Renal pelvis (tissue), 1 donor: ENCODE measurements at regions not wholly inside any gene's neighbourhood (a gene's known extent, or its start where the extent isn't known, plus 50 kb on each side); places are given as distances from the start of the nearest gene placed in this dataset.

ENCODE experiments used
- DNase-seq: peaks from one replicate; pipeline ENCODE4 v3.0.0-alpha.2; 2013

DNA sequence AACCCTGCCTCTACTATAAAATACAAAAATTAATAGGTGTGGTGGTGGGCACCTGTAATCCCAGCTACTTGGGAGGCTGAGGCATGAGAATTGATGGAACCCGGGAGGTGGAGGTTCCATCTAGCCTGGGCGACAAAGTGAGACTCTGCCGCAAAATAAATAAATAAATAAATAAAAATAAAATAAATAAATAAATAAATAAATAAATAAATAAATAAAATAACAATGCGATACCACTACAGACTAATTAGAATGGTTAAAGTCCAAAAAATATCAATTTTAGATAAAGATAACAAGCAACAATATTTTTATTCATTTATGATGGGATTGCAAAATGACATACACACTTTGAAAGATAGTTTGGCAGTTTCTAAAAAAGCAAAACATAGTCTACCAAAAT lies 1131.5 kb downstream of the SI start:
- no peak for DNase-seq

- DNase-seq, result no peak
Observed at GRCh38 chr3:163943664-163944063, 1134.6 kb downstream of the SI start.

DNA sequence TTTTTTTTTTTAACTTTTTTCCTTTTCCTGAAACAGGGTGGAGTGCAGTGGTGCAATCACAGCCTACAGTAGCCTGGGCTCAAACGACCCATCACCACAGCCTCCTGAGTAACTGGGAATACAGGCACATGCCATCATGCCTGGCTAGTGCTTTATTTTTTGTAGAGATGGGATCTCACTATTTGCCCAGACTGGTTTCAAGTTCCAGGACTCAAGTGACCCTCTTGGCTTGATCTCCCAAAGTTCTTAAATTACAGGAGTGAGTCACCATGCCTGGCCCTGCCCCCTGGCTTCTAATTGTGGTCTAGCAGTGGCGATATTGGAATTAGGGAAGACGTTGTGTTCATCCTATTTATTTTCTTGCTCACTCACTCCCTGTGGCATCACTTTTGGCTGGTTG lies 1138.4 kb downstream of the SI start:
- DNase-seq, result no peak

DNA sequence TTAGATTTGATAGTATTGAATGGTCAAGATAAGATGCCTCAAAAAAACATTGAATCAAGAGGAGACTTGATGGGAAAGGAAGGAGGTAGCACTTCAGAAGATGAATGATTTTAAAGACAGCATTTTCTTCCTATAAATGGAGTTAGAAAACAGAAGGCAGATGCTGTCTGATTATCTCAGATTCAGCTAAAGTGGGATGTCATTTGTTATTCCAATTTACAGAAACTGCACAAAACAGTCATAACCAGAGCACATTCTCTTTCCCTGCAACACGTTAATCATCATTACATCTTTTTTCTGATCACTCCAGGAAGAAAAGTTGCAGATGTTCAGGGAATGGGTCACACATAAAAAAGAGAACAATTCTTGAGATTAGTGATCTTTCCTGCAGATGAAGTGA lies 1141.8 kb downstream of the SI start:
- DNase-seq, result no peak

GRCh38 chr3:163935411-163935810 lies 1142.9 kb downstream of the SI start:
- no peak for DNase-seq

- no peak for DNase-seq
Observed at GRCh38 chr3:163929069-163929652, 1149.1 kb downstream of the SI start.

DNA sequence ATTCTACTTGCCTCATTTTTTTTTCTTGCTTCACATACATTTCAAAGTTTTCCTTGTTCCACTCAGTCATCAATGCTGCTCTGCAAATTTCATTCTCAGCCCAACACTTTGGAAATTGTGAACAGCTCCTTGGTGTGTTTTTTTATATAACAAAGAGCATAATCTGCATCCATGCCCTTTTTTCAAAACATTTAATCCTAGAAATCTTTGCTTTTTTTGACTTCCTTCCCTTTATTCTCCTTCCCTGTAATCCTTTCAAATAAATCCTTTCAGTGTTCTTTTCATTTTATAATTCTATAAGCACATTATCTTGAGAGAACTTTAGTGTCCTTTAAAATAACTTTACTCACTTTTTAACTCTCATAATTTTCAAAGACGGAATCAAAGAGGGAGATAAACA lies 1150.8 kb downstream of the SI start:
- DNase-seq, result no peak

DNA sequence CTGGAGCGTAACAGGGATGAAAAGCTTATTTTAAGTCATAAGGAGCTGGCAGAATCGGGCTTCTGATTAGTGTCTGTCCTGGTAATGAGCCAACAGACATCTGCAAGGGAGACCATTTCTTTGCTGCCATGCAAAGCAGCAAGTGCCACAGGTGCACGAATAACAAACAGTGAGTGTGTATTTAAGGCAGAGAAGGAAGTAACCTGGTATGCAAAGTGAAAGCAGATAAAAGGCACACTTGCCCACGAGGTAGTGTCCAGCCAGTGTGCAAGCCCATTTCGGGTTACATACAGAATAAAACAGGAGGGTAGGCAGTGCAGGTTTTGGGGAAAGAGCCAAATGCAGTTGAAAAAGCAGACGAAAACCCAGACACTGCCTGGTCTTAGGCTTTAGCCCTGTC lies 1153.7 kb downstream of the SI start:
- no peak for DNase-seq

GRCh38 chr3:163919154-163919553 lies 1159.1 kb downstream of the SI start:
- no peak for DNase-seq

- DNase-seq, result no peak
Observed at GRCh38 chr3:163916596-163917560, 1161.4 kb downstream of the SI start.

- DNase-seq, result no peak
Observed at GRCh38 chr3:163915280-163915679, 1163.0 kb downstream of the SI start.

DNA sequence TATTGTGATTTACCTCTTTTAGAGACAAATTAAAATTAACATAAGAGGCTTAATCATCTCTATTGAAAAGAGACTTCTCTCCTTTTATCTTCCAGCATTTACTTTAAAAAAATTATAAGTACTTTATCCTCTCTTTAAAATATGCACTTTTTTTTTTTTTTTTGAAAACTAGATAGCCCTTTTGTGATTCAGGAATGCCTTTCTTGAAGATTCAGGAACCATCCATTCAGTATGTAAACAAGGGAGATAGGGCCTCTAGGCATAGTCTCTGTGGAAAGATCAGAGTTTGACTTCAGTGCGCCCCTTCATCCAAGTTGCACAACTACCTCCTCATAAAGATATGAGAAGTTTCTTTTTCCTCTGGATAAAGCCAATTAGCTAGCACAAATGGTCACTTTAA lies 1163.7 kb downstream of the SI start:
- no peak for DNase-seq

DNA sequence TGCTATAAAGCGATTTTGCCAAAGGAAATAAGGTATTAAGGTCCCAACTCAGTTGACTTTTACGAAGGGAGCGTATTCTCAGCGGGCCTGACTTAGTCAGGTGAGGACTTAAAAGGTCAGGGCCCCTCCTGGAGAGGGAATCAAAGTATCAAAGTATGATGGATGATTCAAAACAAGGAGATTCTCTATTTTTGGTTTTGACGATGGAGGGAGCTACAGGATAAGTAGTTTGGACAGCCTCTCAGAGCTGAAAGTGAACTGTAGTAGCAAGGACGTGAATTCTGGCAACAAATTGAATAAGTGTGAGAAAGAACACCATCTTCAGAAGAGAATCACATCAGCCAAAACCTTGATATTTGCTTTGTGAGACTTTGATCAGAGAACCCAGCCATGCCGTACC lies 1186.5 kb downstream of the SI start:
- no peak for DNase-seq

DNA sequence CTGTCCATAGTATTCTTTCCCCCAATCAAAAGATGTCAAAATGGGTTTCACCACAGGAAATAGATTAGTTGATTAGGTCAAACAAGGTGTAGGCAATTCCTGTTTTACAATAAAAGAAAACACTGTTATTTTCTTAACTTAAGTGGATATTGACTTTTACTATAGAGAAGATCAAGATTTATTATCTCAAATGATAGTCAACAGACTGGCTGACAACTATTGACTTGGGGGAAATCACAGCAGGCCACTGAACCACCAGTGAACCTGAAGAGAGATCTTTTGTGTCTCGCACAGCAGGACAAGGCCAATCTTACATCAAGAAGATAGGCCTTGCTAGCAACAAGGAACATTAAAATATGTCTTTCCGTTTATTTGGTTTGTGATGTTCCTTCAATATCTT lies 1187.6 kb downstream of the SI start:
- DNase-seq, result no peak

GRCh38 chr3:163879172-163879571 lies 1199.1 kb downstream of the SI start:
- no peak for DNase-seq

- DNase-seq, result no peak
Observed at GRCh38 chr3:163878396-163878795, 1199.9 kb downstream of the SI start.

DNA sequence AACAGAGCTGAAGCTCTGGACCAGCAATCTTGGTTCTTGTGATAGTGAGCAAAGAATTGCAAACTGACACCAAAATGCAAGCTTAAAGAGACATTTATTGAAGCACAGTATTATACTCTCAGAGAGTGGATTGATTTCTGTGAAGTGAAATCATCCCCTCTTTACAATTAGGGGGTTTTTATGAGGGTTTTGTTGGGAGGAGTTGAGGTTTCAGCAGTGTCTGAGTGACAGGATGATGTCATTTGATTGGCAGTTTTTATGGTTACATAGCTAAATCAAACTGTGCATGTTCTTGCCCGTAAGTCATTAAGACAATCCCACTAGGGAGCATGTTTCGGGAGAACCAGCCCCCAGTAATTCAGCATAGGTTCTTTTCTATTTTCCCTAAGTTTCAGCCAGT lies 1200.5 kb downstream of the SI start:
- DNase-seq, result no peak

GRCh38 chr3:163863146-163863545 lies 1215.2 kb downstream of the SI start:
- no peak for DNase-seq

- DNase-seq, result no peak
Observed at GRCh38 chr3:163852233-163852632, 1226.1 kb downstream of the SI start.

GRCh38 chr3:163838769-163839168 lies 1239.5 kb downstream of the SI start:
- DNase-seq, result no peak

GRCh38 chr3:163832547-163832946 lies 1245.7 kb downstream of the SI start:
- DNase-seq, result no peak

- no peak for DNase-seq
Observed at GRCh38 chr3:163821841-163822240, 1256.5 kb downstream of the SI start.

- DNase-seq, result no peak
Observed at GRCh38 chr3:163817015-163817414, 1261.3 kb downstream of the SI start.

DNA sequence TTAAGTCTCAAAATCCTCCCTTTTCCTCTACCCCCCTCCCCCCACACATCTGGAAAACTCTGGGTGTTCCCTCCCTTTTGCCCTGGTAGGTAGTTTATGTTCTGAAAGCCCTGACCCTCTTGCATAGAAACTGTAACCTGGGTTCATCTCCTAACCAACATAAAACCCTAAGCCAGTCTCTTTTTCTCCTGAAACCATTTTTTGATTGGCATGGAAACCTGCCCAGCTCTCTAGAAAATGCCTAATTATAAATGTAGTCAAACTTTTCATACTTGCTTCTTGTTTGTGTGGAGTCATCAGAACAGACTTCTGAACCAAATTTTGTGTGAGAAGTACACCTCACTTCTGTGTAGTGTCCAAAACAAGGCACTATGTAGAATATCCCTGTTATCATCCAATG lies 1264.4 kb downstream of the SI start:
- DNase-seq, result no peak
